HCT116 (cell line): ENCODE measurements at regions not wholly inside any gene's neighbourhood (a gene's known extent, or its start where the extent isn't known, plus 50 kb on each side); places are given as distances from the start of the nearest gene placed in this dataset.

Source experiments
- ATAC-seq: fragments of 200-7000 bp; cut with Tn5 transposase; 2 replicates; pipeline ENCODE4 v1.9.1; 2020; ENCODE audit warnings: mild to moderate bottlenecking, moderate library complexity
- BruUV-seq: library from RNA; stranded (reverse); fragments of 400-500 nt; replicated peaks from 2 replicates; lab custom pipeline; 2021; lab: Mats Ljungman, UMichigan
- CTCF ChIA-PET: fragments of 300-600 bp; sonication (Branson Sonifier 250); formaldehyde crosslinking; loops from one replicate; lab custom pipeline; 2021; ENCODE audit warnings: antibody characterized with exemption; lab: Charles Lee
- POLR2A ChIA-PET: fragments of 300-600, 350-600 bp; sonication (Branson Sonifier 250); formaldehyde crosslinking; loops from one replicate; lab custom pipeline; 2021; ENCODE audit warnings: antibody characterized with exemption; lab: Charles Lee
- RAD21 ChIA-PET, 2 experiments: fragments of 300-600 bp; sonication (Branson Sonifier 250); formaldehyde crosslinking; loops; one replicate each; lab custom pipeline; 2023; ENCODE audit warnings: low total read pairs in 2 of 2; ENCODE audit not compliant: uncharacterized antibody in 2 of 2, unreplicated experiment in 2 of 2, low non-redundant PET in 1 of 2; lab: Charles Lee
- DNase-seq: peaks from one replicate; pipeline ENCODE4 v3.0.0-alpha.2; 2010; ENCODE audit warnings: low read depth, low spot score
- H2AFZ ChIP-seq: fragments of 200-600 bp; shearing (Covaris generic), sonication (generic); 2 replicates; pipeline ENCODE4 v1.6.1; 2017; ENCODE audit warnings: low read depth, mixed run types, mixed read lengths, antibody characterized with exemption, low read length; ENCODE audit not compliant: poor library complexity, severe bottlenecking
- H3K27ac ChIP-seq: 2 replicates; pipeline ENCODE4 v1.5.1; 2012; ENCODE audit warnings: low read depth, low read length
- H3K27me3 ChIP-seq: fragments of 200-600 bp; sonication (generic); 2 replicates; pipeline ENCODE4 v1.6.1; 2016; ENCODE audit warnings: mixed run types, low read length, mixed read lengths; ENCODE audit not compliant: insufficient read depth
- H3K36me3 ChIP-seq, 2 experiments: fragments of 200-500 bp in 1 of 2; fragments of 200-600 bp in 1 of 2; sonication (Bioruptor generic) in 1 of 2; sonication (generic) in 1 of 2; 2 replicates each; pipeline versions ENCODE4 v1.5.1 to v1.6.1; 2014 to 2016; ENCODE audit warnings: low read length in 2 of 2, inconsistent platforms in 1 of 2, mixed read lengths in 1 of 2, mixed run types in 1 of 2; ENCODE audit not compliant: insufficient read depth in 2 of 2, control insufficient read depth in 1 of 2
- H3K4me1 ChIP-seq, 2 experiments: fragments of 200-600 bp in 1 of 2; sonication (generic) in 1 of 2; 2 replicates each; pipeline versions ENCODE4 v1.5.1 to v1.6.1; 2012 to 2017; ENCODE audit warnings: low read length in 2 of 2, inconsistent platforms in 1 of 2, mild to moderate bottlenecking in 1 of 2, mixed read lengths in 1 of 2, mixed run types in 1 of 2, moderate library complexity in 1 of 2; ENCODE audit not compliant: insufficient read depth in 2 of 2, control insufficient read depth in 1 of 2
- H3K4me2 ChIP-seq: fragments of 200-600 bp; sonication (generic); 2 replicates; pipeline ENCODE4 v1.6.1; 2017; ENCODE audit warnings: mixed run types, low read length, mixed read lengths
- H3K4me3 ChIP-seq, 2 experiments: fragments of 200-600 bp in 1 of 2; sonication (generic) in 1 of 2; replicated peaks in 1 of 2; 2 replicates each; pipeline ENCODE4 v1.5.1; 2011 to 2016; ENCODE audit warnings: low read length in 2 of 2, control low read depth in 1 of 2, low read depth in 1 of 2, mild to moderate bottlenecking in 1 of 2, mixed read lengths in 1 of 2, mixed run types in 1 of 2
- H3K79me2 ChIP-seq: fragments of 200-600 bp; sonication (generic); 2 replicates; pipeline ENCODE4 v1.6.1; 2017; ENCODE audit warnings: mild to moderate bottlenecking, mixed run types, low read length, moderate library complexity, mixed read lengths; ENCODE audit not compliant: insufficient read depth
- H3K9ac ChIP-seq: fragments of 200-600 bp; sonication (generic); 2 replicates; pipeline ENCODE4 v1.6.1; 2016; ENCODE audit warnings: low read length, mixed read lengths
- H3K9me2 ChIP-seq: fragments of 200-600 bp; sonication (generic), shearing (Covaris generic); 2 replicates; pipeline ENCODE4 v1.6.1; 2017; ENCODE audit warnings: mixed run types, mild to moderate bottlenecking, moderate library complexity; ENCODE audit not compliant: insufficient read depth
- H3K9me3 ChIP-seq, 2 experiments: fragments of 200-500 bp in 1 of 2; fragments of 200-600 bp in 1 of 2; sonication (Bioruptor generic) in 1 of 2; sonication (generic) in 1 of 2; 2 replicates each; pipeline ENCODE4 v1.6.1; 2014 to 2017; ENCODE audit warnings: low read length in 2 of 2, mixed read lengths in 2 of 2, inconsistent platforms in 1 of 2, low read depth in 1 of 2, mild to moderate bottlenecking in 1 of 2, mixed run types in 1 of 2, moderate library complexity in 1 of 2; ENCODE audit not compliant: control insufficient read depth in 1 of 2, insufficient read depth in 1 of 2
- H4K20me1 ChIP-seq: fragments of 200-600 bp; sonication (generic), shearing (Covaris generic); 2 replicates; pipeline ENCODE4 v1.6.1; 2017; ENCODE audit warnings: mixed run types, mild to moderate bottlenecking, moderate library complexity; ENCODE audit not compliant: insufficient read depth
- ATF3 ChIP-seq: IDR thresholded peaks from 2 replicates; pipeline ENCODE4 v1.6.1; 2012
- CBX3 ChIP-seq: IDR thresholded peaks from 2 replicates; pipeline ENCODE4 v1.6.1; 2012; ENCODE audit warnings: low read depth
- CEBPB ChIP-seq: IDR thresholded peaks from 2 replicates; pipeline ENCODE4 v1.6.1; 2012; ENCODE audit warnings: low read depth
- CTCF ChIP-seq, 3 experiments: fragments of 200-600 bp in 1 of 3; sonication (generic) in 1 of 3; IDR thresholded peaks in 2 of 3; conservative IDR thresholded peaks in 1 of 3; 2 replicates each; pipeline ENCODE4 v1.5.1; 2012 to 2017; ENCODE audit warnings: low read depth in 2 of 3, low read length in 2 of 3, antibody characterized with exemption in 1 of 3, borderline replicate concordance in 1 of 3, control low read depth in 1 of 3, mild to moderate bottlenecking in 1 of 3, mixed read lengths in 1 of 3, mixed run types in 1 of 3, moderate library complexity in 1 of 3; ENCODE audit not compliant: insufficient read depth in 1 of 3
- EZH2 ChIP-seq: fragments of 200-600 bp; sonication (generic); IDR thresholded peaks from 2 replicates; pipeline ENCODE4 v1.6.1; 2017; ENCODE audit warnings: antibody characterized with exemption, mixed run types
- EZH2phosphoT487 ChIP-seq: fragments of 200-600 bp; IDR thresholded peaks from 2 replicates; pipeline ENCODE4 v1.6.1; 2018; ENCODE audit warnings: antibody characterized with exemption, borderline replicate concordance
- FOSL1 ChIP-seq: IDR thresholded peaks from 2 replicates; pipeline ENCODE4 v1.6.1; 2012; ENCODE audit warnings: low read depth
- JUND ChIP-seq: IDR thresholded peaks from 2 replicates; pipeline ENCODE4 v1.6.1; 2012
- MAX ChIP-seq: IDR thresholded peaks from 2 replicates; pipeline ENCODE4 v1.6.1; 2012
- POLR2AphosphoS5 ChIP-seq: IDR thresholded peaks from 2 replicates; pipeline ENCODE4 v1.6.1; 2011; ENCODE audit warnings: mild to moderate bottlenecking, low read depth, low read length, moderate library complexity
- RAD21 ChIP-seq: IDR thresholded peaks from 2 replicates; pipeline ENCODE4 v1.6.1; 2012; ENCODE audit warnings: low read depth, mild to moderate bottlenecking
- REST ChIP-seq: IDR thresholded peaks from 2 replicates; pipeline ENCODE4 v1.6.1; 2012; ENCODE audit warnings: low read depth
- SIN3A ChIP-seq: IDR thresholded peaks from 2 replicates; pipeline ENCODE4 v1.6.1; 2012; ENCODE audit warnings: low read depth
- SP1 ChIP-seq: IDR thresholded peaks from 2 replicates; pipeline ENCODE4 v1.6.1; 2012; ENCODE audit warnings: low read depth
- TCF7L2 ChIP-seq: IDR thresholded peaks from 2 replicates; pipeline ENCODE4 v1.7.0; 2011; ENCODE audit warnings: borderline replicate concordance, inconsistent platforms; ENCODE audit not compliant: insufficient read depth, insufficient read length; ENCODE audit errors: extremely low read depth
- YY1 ChIP-seq: IDR thresholded peaks from 2 replicates; pipeline ENCODE4 v1.6.1; 2011; ENCODE audit warnings: low read length, low read depth, moderate library complexity, mild to moderate bottlenecking; ENCODE audit not compliant: insufficient replicate concordance; ENCODE audit errors: extremely low read depth
- ZFX ChIP-seq: fragments of 450-650 bp; IDR thresholded peaks from 2 replicates; pipeline ENCODE4 v1.6.1; 2017
- ZNF274 ChIP-seq: fragments of 200-500 bp; sonication (Bioruptor generic); IDR thresholded peaks from 2 replicates; pipeline ENCODE4 v1.6.1; 2014; ENCODE audit warnings: mild to moderate bottlenecking, low read depth, low read length, inconsistent platforms
- intact Hi-C: fragments of 100-400 bp; cut with micrococcal nuclease; formaldehyde crosslinking; loops from 2 replicates; pipeline ENCODE4 v1.10.0; 2022

GRCh38 chr6:104484191-104484590 lies 375.5 kb downstream of the HACE1 start:
- DNase-seq, result no peak
- no peaks in the 10 kb centered on the region for H3K36me3 ChIP-seq
- ChIA-PET CTCF (no interaction called here), POLR2A (no interaction called here), RAD21 (no interaction called here)
- H4K20me1 ChIP-seq, result no peaks in the 10 kb centered on the region
- no TSS peak for BruUV-seq
- H3K9me2 ChIP-seq, result no peaks in the 10 kb centered on the region
- no peak overlapping the region for H2AFZ ChIP-seq
- H3K4me2 ChIP-seq, result no peak overlapping the region
- TF ChIP-seq TCF7L2 (no peak), REST (no peak), YY1 (no peak), RAD21 (no peak), CBX3 (no peak), CEBPB (no peak), FOSL1 (no peak), SIN3A (no peak), MAX (no peak), ZFX (no peak), SP1 (no peak), ATF3 (no peak), CTCF (IDR thresholded peaks at IDR 0.05 in 2 of 3, conservative IDR thresholded peaks at IDR 0.05 in 1 of 3; ENCODE audit: borderline replicate concordance in 1 of 3, insufficient read depth in 1 of 3, low read depth in 2 of 3, low read length in 2 of 3) (no peak), ZNF274 (no peak), EZH2phosphoT487 (no peak), EZH2 (no peak), POLR2AphosphoS5 (no peak), JUND (no peak)
- no peak overlapping the region for H3K9ac ChIP-seq
- no peak overlapping the region for H3K4me3 ChIP-seq
- H3K4me1 ChIP-seq, result no peaks in the 10 kb centered on the region
- no peaks in the 10 kb centered on the region for H3K27me3 ChIP-seq
- H3K79me2 ChIP-seq, result no peaks in the 10 kb centered on the region
- no peak overlapping the region for H3K27ac ChIP-seq
- no peaks in the 10 kb centered on the region for H3K9me3 ChIP-seq
- intact Hi-C loops, result loop anchor here (5.0 kb wide), 1 partner anchor 157 kb away; no protein-coding TSS in a partner anchor
- no peak for ATAC-seq
